A673 (cell line): ENCODE measurements at regions not wholly inside any gene's neighbourhood (a gene's known extent, or its start where the extent isn't known, plus 50 kb on each side); places are given as distances from the start of the nearest gene placed in this dataset.

ENCODE experiments used
- CTCF ChIP-seq: fragments of 300-800, 200-600 bp; sonication (generic); conservative IDR thresholded peaks from 2 replicates; pipeline ENCODE4 v1.5.1; 2017; ENCODE audit warnings: low read depth, mild to moderate bottlenecking, antibody characterized with exemption, low read length, moderate library complexity, mixed read lengths
- EZH2 ChIP-seq: fragments of 200-600 bp; sonication (generic); IDR thresholded peaks from 2 replicates; pipeline ENCODE4 v1.6.1; 2017; ENCODE audit warnings: borderline replicate concordance, low read depth, mild to moderate bottlenecking, mixed read lengths, antibody characterized with exemption, low read length; ENCODE audit not compliant: poor library complexity, severe bottlenecking

GRCh38 chr1:183711165-183711682 is 58.1 kb upstream of the APOBEC4 start:
- TF ChIP-seq CTCF: no peak
- no peak for TF ChIP-seq EZH2
